NCI-H1930 (cell line): ENCODE measurements at regions not wholly inside any gene's neighbourhood (a gene's known extent, or its start where the extent isn't known, plus 50 kb on each side); places are given as distances from the start of the nearest gene placed in this dataset.
"Not testable (repeated sequence)": the region's sequence is repeated elsewhere in the genome, so short reads cannot be mapped to it uniquely, and the experiment has no call there.

Experiments used
- DNase-seq, 2 experiments: peaks; one replicate each; lab custom pipeline; 2025; lab: John Stamatoyannopoulos, UW

DNA sequence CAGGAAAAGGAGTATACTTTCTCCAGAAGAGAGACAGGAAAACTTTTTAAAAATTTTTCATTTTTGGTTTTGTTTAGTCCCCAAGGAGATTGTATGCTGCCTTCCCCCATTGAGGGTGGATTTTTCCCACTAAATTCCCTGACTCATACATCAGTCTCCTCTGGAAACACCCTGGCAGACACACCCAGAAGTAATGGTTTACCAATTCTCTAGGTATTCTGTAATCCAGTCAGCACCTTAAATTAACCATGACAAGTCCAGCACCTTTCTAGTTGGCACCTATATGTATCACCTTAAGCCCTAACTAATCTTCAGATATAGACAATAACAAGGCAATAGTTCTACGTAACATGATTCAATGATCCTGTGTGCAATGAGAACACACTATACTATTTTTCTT, 165.9 kb upstream of the NPAP1 start:
- not testable (repeated sequence) for DNase-seq

DNA sequence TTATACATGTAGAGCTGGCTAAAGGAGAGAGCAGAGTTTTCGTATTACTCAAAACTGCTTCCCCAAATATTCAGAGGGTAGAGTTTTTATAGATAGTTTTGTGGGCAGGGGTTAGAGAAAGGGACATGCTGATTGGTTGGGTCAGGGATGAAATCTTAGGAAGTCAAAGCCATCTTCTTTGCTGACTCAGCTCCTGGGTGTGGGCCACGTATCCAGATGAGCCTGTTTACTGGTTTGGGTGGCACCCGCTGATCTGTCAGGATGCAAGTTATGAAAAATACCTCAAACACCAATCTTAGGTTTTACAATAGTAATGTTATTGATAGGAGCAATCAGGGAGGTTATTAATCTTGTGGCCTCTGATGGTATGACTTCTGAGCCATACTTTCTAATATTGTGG, 164.0 kb upstream of the NPAP1 start:
- not testable (repeated sequence) for DNase-seq

DNA sequence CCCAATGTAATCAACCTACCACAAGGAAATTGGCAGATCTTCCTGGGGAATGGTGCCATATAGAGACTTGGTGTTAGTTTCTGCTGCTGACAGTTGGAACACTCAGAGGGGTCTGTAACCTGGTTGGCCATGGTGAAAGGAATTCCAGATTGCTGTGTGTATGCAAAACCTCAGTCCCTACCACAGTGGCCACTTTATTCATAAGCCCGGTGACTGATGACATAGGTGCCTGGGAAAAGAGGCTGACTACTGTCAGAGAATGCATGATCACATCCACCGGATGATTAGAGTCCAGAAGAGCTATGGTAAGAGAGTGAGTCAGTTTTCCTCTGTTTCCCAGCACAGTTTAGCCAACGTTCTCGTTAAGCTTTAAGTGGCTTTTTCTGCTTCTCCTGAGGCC, 156.8 kb upstream of the NPAP1 start:
- not testable (repeated sequence) for DNase-seq

DNA sequence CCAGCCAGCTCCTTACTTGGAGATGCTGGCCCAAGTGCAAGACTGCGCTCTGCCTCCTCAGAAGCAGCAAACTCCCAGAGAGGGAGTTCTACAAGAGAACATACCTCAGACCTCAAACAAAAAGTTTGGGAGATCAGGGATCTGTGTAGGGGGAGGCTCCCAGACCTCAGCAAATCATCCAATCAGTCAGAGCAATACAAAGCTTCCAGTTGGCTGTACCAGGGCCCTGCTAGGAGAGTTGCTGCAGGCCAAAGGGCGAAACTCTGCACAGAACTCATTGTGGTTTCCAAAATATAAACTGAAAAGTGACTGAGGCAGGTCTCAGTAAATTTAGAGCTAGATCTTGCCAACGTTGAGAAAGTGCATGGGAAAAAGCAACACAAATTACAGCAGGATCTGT, 144.3 kb upstream of the NPAP1 start:
- DNase-seq, result not testable (repeated sequence)

- not testable (repeated sequence) for DNase-seq
Measured at GRCh38 chr15:24534032-24534431, 141.5 kb upstream of the NPAP1 start.

DNA sequence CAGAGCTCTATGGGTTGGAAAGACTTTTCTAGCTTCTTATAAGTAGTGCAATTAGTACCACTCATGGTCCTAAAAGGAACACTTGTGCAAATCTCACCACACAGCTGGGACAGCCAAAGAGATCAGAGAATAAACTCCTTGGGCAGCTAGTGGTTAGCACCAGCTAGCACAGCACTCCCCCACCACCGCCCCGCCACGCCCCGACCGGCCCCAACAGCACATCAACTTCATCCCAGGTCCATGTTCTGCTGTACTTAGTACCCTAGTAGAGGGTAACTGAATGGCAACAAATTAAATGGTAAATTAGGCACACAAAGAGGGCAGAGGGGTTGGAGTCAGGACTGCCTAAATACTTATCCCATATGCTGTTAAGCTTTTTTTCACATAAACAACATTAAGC, 118.3 kb upstream of the NPAP1 start:
- not testable (repeated sequence) for DNase-seq

- DNase-seq, result no peak
Measured at GRCh38 chr15:24607636-24608035, 67.9 kb upstream of the NPAP1 start.

DNA sequence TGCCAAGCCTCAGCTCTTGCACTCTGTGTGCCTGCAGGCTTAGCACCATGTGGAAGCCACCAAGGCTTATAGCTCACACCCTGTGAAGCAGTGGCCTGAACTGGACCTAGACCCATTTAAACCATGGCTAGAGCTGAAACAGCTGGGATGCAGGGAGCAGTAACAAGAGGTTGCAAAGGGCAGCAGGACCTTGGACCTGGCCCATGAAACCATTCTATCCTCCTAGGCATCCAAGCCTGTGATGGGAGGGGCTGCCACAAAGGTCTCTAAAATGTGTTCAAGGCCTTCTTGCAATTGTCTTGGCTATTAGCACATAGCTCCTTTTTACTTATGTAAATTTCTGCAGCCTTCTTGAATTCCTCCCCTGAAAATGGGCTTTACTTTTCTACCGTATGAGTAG, 57.9 kb upstream of the NPAP1 start:
- no peak for DNase-seq

- no peak for DNase-seq
Measured at GRCh38 chr15:24621630-24622215, 53.9 kb upstream of the NPAP1 start.
